ENCODE measurements at regions not wholly inside any gene's neighbourhood (a gene's known extent, or its start where the extent isn't known, plus 50 kb on each side); places are given as distances from the start of the nearest gene placed in this dataset.

DNA sequence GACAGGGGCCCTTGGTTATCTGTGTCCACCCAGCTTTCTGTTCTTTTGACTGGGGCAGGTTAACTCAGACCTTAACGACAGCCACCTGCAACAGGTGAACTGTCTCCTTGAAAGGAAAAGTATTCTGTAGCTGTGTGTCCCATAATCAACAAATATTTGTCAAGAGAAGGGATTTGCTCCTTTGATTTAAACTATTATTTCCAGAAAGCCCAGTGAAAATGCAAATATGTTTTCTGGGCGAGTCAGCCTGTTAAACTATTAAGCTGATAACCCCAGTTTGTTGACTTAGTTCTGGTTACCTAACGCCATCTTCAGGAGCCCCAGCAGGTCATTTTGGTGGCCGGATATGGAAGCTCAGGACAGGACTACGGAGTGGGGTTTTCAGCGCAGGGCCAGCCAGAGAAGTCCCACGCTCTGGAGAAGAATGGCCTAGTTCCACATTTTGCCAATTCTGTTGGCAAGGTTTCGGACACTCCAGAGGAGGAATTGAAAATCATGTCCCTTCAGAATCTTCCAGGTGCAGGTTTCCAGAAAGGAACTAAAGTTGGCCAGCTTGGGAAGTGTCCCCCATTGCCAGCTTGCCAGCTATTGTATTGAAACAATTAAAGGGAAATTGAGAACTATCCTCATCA lies 54.5 kb downstream of the ADRA2A start:
- DNase-seq: no peak

DNA sequence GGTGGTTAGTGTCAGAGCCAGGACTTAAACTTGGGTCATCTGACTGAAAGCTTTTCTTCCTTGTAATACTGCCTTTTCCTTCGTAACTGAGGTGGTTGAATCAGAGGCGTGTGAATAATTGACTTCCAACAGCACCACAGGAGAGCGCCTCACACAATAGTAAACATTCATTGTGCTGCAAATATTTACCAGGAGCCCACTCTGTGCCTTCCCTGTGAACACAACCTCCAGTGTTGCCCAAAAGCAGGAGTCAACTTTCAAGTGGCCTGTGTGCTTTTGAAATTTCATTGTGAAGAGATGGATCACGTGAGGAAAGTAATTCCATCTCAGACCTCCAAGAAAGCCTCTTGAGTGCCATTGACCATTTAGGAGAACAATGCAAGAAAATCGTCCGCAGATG lies 60.2 kb downstream of the ADRA2A start:
- DNase-seq: no peak

GRCh38 chr10:111137587-111137986 lies 60.8 kb downstream of the ADRA2A start:
- no peak for DNase-seq

DNA sequence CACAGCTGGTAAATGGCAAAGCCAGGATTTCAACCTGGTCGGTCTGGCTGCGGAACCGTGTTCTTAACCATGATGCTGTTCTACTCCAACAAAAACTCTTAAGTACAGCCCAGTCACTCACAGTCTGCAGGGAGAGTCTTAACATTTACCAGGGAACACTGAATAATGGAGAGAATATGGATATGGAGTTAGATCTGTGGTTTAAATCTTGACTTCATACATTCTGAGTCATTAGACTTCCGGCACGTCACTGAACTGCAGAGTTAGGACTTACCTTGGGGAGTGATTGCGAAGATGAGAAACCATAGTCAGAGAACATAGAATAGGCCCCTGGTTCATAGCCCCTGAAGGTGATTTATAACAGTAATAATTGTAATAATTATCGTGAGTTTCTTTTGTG lies 61.7 kb downstream of the ADRA2A start:
- DNase-seq: no peak

GRCh38 chr10:111139567-111139966 lies 62.7 kb downstream of the ADRA2A start:
- no peak for DNase-seq

GRCh38 chr10:111142092-111142768 lies 65.4 kb downstream of the ADRA2A start:
- DNase-seq: no peak

GRCh38 chr10:111146025-111146640 lies 69.3 kb downstream of the ADRA2A start:
- DNase-seq: no peak

DNA sequence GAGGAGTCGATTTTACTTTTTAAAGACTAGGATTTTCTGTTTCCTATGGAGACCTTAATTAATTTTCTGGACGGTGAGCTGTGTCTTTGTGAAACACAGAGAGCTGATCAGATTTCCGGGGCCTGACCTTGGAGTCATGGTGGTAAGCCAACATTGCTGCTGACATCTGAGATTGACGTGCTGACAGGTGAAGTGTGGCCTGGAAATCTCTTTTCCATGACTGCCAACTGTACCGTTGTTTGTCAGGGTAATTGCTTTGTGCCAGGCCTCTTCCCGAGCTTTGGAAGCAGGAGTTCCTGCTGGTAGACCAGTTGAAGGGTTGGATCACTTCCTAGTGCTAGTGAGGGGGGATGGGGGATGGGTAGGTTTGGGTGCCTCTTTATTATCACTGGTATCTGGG lies 71.2 kb downstream of the ADRA2A start:
- no peak for DNase-seq

- DNase-seq: no peak
Observed at GRCh38 chr10:111148440-111148839, 71.6 kb downstream of the ADRA2A start.

DNA sequence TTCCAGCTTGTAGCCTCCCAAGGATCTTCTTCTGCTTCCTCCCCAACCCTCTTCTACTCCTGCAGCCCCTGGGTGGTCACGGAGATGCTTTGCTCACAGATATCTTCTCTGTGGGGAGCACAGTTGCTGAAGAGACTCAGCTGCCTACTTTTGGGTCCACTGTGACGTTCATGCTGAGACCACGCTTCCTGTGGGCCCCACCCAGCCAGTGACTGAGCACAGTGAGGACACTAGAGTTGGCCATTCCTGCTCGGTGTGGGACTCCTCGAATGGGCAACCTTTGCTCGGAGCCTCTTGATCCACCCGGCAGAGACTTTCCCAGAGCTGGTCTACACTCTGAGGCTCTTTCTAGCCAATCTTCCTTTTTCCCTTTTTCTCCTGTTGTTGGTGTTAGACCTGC lies 73.9 kb downstream of the ADRA2A start:
- DNase-seq: no peak

DNA sequence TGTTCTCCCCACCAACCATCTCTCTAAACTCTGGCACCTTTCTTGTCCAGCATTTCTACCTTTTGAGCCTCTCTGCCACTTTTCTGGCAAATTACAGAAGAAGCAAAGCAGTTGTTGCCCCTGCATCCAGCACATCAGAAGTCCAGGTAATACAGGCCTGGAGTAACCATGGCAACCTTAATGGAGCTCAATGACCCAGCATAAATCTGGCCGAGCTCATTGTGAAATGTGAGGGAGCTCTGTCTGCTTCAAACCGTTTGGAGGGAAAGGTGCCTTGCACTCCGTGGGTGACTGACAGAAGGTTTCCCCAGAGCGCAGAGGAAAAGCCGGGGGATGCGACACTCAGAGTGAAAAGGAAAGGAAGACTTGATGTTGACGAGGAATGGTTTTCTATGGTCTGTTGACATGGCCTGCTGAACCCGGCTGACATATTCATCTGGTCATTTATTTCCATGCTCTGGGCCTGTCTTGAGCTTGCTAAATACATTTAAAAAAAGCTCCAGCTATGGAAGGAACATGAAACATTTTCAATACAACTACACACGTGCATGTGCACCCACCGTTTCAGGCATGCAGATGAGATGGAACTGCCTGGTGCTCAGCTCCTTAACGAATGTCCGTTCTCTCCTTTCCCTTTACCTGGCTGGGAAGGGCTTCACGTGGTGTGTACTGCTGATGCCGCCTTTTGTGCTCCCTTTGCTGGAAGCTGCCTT lies 74.9 kb downstream of the ADRA2A start:
- DNase-seq: no peak

- no peak for DNase-seq
Observed at GRCh38 chr10:111156754-111157153, 79.9 kb downstream of the ADRA2A start.

- no peak for DNase-seq
Observed at GRCh38 chr10:111158595-111158994, 81.8 kb downstream of the ADRA2A start.

GRCh38 chr10:111161109-111161874 lies 84.5 kb downstream of the ADRA2A start:
- DNase-seq: no peak

DNA sequence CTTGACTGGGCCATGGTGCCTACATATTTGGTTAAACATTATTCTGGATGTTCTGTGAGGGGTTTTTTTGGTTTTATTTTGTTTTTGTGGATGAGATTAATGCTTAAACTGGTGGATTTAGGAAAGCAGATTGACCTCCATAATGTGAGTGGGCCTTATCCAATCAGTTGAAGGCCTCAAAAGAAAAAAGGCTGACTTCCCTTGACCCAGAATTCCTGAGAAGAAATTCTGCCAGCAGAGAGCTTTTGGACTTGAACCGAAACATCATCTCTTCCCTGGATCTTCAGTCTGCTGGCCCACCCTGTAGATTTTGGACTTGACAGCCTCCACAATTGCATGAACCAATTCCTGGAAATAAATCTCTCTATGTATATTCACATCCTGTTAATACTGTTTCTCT lies 94.4 kb downstream of the ADRA2A start:
- no peak for DNase-seq

- DNase-seq: no peak
Observed at GRCh38 chr10:111175787-111176186, 99.0 kb downstream of the ADRA2A start.

DNA sequence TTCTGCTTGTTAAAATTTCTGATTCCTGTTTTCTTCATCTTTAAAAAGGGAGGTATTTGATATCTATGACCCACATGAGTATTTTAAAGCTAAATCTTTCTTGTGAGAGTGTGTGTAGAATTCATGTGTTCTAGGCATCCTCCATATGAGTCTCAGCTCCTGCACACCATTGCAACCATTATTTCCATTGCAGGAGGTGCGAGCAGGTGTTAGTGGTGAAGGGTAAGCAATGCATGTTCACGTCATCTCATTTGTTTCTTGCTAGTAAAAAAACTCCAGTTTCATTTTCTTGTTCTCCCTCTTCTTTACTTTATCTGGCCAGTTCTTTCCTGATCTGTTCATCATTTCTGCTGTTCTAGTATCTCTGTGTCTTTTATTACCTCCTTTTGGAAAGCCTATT lies 100.5 kb downstream of the ADRA2A start:
- DNase-seq: no peak

GRCh38 chr10:111179514-111179913 lies 102.7 kb downstream of the ADRA2A start:
- no peak for DNase-seq

- DNase-seq: no peak
Observed at GRCh38 chr10:111186358-111186757, 109.5 kb downstream of the ADRA2A start.

GRCh38 chr10:111187096-111187495 lies 110.3 kb downstream of the ADRA2A start:
- no peak for DNase-seq

DNA sequence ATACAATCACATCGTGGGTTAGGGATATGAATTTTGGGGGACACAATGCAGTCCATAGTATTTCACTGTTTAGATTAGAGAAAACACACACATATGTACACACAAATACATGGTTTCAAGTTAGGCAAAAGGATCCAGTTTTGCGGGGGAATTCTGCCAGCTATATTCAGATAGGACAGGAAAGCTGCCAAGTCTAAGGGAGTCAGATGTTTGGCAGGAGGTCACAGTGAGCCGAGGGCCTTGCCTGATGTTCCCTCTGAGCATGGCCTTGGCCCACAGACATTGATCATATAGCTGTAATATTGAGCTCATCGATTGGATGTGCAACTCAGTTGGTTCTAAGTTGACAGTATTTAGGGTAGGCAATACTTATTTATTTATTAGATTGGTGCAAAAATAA lies 122.8 kb downstream of the ADRA2A start:
- no peak for DNase-seq

- no peak for DNase-seq
Observed at GRCh38 chr10:111200505-111201186, 123.8 kb downstream of the ADRA2A start.

All from bone marrow (tissue), 2 donors.